Epidermal melanocyte (primary cell): ENCODE measurements at regions not wholly inside any gene's neighbourhood (a gene's known extent, or its start where the extent isn't known, plus 50 kb on each side); places are given as distances from the start of the nearest gene placed in this dataset.
"Not testable (repeated sequence)": the region's sequence is repeated elsewhere in the genome, so short reads cannot be mapped to it uniquely, and the experiment has no call there.

ENCODE experiments used
- DNase-seq: peaks from one replicate; pipeline ENCODE4 v3.0.0; 2011; ENCODE audit warnings: low spot score; ENCODE audit not compliant: insufficient read length

GRCh38 chr5:122515210-122515609 lies 203.2 kb downstream of the SNCAIP start:
- DNase-seq = not testable (repeated sequence)

- DNase-seq = peak; percentile 42
Measured at GRCh38 chr5:122515709-122516431, 203.8 kb downstream of the SNCAIP start.

- no peak for DNase-seq
Measured at GRCh38 chr5:122516432-122516743, 204.4 kb downstream of the SNCAIP start.

- no peak for DNase-seq
Measured at GRCh38 chr5:122517091-122517490, 205.1 kb downstream of the SNCAIP start.

- peak; percentile 19 for DNase-seq
Measured at GRCh38 chr5:122523776-122524175, 211.7 kb downstream of the SNCAIP start.

- no peak for DNase-seq
Measured at GRCh38 chr5:122527547-122527946, 215.5 kb downstream of the SNCAIP start.

- DNase-seq = no peak
Measured at GRCh38 chr5:122532035-122532434, 220.0 kb downstream of the SNCAIP start.

- no peak for DNase-seq
Measured at GRCh38 chr5:122533825-122534224, 221.8 kb downstream of the SNCAIP start.

GRCh38 chr5:122534829-122535228 lies 222.8 kb downstream of the SNCAIP start:
- no peak for DNase-seq

GRCh38 chr5:122541388-122541787 lies 229.4 kb downstream of the SNCAIP start:
- DNase-seq = no peak

GRCh38 chr5:122545986-122546385 lies 228.9 kb upstream of the SNX2 start:
- DNase-seq = no peak

- DNase-seq = no peak
Measured at GRCh38 chr5:122547219-122547618, 227.7 kb upstream of the SNX2 start.

- no peak for DNase-seq
Measured at GRCh38 chr5:122547669-122548068, 227.2 kb upstream of the SNX2 start.

- no peak for DNase-seq
Measured at GRCh38 chr5:122559676-122560075, 215.2 kb upstream of the SNX2 start.

GRCh38 chr5:122561209-122561608 lies 213.7 kb upstream of the SNX2 start:
- DNase-seq = no peak

GRCh38 chr5:122565331-122565730 lies 209.5 kb upstream of the SNX2 start:
- no peak for DNase-seq

- DNase-seq = no peak
Measured at GRCh38 chr5:122576256-122577016, 198.4 kb upstream of the SNX2 start.

GRCh38 chr5:122581629-122582028 lies 193.3 kb upstream of the SNX2 start:
- DNase-seq = no peak

GRCh38 chr5:122584411-122585300 lies 190.2 kb upstream of the SNX2 start:
- no peak for DNase-seq

- no peak for DNase-seq
Measured at GRCh38 chr5:122585371-122585770, 189.5 kb upstream of the SNX2 start.

- no peak for DNase-seq
Measured at GRCh38 chr5:122586351-122586750, 188.5 kb upstream of the SNX2 start.

- DNase-seq = no peak
Measured at GRCh38 chr5:122591828-122592227, 183.1 kb upstream of the SNX2 start.
